ENCODE measurements at regions not wholly inside any gene's neighbourhood (a gene's known extent, or its start where the extent isn't known, plus 50 kb on each side); places are given as distances from the start of the nearest gene placed in this dataset.
"Not testable (repeated sequence)": the region's sequence is repeated elsewhere in the genome, so short reads cannot be mapped to it uniquely, and the experiment has no call there.

DNA sequence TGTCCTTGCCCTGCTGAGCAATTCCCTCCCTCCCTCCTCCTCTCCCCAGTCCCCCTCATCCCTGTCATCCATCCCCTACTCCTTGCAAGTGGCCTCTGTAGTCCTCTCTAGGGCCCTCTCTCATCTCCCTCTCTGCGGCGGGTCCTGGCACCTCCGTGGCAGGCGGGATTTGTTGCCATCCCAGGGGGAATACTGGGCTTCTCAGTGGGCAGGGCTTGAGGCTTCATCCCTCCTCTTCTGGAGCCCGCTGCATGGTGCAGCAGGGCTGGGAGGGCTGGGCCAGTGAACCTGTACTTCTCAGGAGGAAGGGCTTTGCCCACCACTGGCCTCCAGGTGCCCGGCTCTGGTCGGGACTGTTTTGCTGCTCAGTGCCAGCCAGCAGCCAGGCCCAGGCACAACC is 216.2 kb downstream of the TFCP2L1 start:
- Mint-ChIP-seq H3K27ac (no peak overlapping the region), H3K36me3 (ENCODE audit: low read depth) (no peaks in the 10 kb centered on the region), H3K27me3 (ENCODE audit: insufficient read depth) (peaks cover 62% of the 10 kb centered on the region), H3K4me3 (no peak overlapping the region), H3K4me1 (no peaks in the 10 kb centered on the region), H3K9me3 (no peaks in the 10 kb centered on the region)
- no peaks in the 10 kb centered on the region for H3K36me3 ChIP-seq (ENCODE audit: control insufficient read depth, insufficient read depth, low read length)
- H3K4me1 ChIP-seq (ENCODE audit: control insufficient read depth, insufficient read depth, low read length), result no peaks in the 10 kb centered on the region
- TF ChIP-seq CTCF (conservative IDR thresholded peaks at IDR 0.05), result no peak
- no peaks in the 10 kb centered on the region for H3K9me3 ChIP-seq (ENCODE audit: control insufficient read depth, low read length)
- no peak overlapping the region for H3K4me3 ChIP-seq (ENCODE audit: low read length)
- peaks cover 25% of the 10 kb centered on the region for H3K27me3 ChIP-seq (ENCODE audit: control insufficient read depth, insufficient read depth, low read length, poor library complexity, severe bottlenecking)
- H3K9ac ChIP-seq (ENCODE audit: extremely low read depth, low read length, poor library complexity, severe bottlenecking), result no peak overlapping the region
- WGBS, 2 experiments (ENCODE audit: insufficient coverage in 1 of 2, insufficient read length in 1 of 2), result 88 to 89% methylated on average over 3 to 7 of the region's 7 CpGs
- no peak for DNase-seq
- no peak overlapping the region for H3K27ac ChIP-seq (ENCODE audit: low read depth, low read length)

DNA sequence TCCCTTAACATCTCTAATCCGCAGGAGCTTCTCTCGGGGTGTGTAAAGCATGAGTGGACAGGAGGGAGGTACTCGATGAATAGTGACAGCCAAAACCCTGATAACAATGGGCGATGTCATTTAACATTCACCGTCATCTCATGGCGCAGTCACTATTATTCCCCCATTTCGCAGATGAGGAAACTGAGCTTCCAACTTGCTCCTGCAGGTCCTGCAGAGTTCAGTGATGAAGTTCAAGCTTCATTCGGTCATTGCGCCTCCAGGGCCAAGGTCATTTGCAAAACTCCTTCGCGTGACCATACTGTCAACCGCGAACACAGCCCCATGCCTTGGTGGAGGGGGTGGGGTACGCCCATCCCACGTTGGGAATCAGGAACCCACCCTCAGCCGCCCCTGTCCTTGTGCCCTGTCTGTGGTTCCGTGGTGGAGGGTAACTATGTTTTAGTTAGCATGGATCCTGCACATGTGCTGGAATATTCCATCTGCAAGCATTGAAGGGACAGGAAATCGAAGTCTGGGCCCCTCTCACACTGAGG is 215.5 kb downstream of the TFCP2L1 start:
- H3K36me3 Mint-ChIP-seq (ENCODE audit: low read depth), result no peaks in the 10 kb centered on the region
- no peak overlapping the region for H3K27ac Mint-ChIP-seq
- H3K4me1 Mint-ChIP-seq, result no peaks in the 10 kb centered on the region
- peaks cover 19% of the 10 kb centered on the region for H3K27me3 ChIP-seq (ENCODE audit: control insufficient read depth, insufficient read depth, low read length, poor library complexity, severe bottlenecking)
- no peak for TF ChIP-seq CTCF (conservative IDR thresholded peaks at IDR 0.05)
- peaks cover 57% of the 10 kb centered on the region for H3K27me3 Mint-ChIP-seq (ENCODE audit: insufficient read depth)
- H3K9me3 Mint-ChIP-seq, result no peaks in the 10 kb centered on the region
- no peak overlapping the region for H3K27ac ChIP-seq (ENCODE audit: low read depth, low read length)
- no peak overlapping the region for H3K9ac ChIP-seq (ENCODE audit: extremely low read depth, low read length, poor library complexity, severe bottlenecking)
- H3K4me3 Mint-ChIP-seq, result no peak overlapping the region
- no peak overlapping the region for H3K4me3 ChIP-seq (ENCODE audit: low read length)
- no peak for DNase-seq
- H3K9me3 ChIP-seq (ENCODE audit: control insufficient read depth, low read length), result no peaks in the 10 kb centered on the region
- no peaks in the 10 kb centered on the region for H3K4me1 ChIP-seq (ENCODE audit: control insufficient read depth, insufficient read depth, low read length)
- 87 to 91% methylated on average over 16 to 18 of the region's 18 CpGs for WGBS, 2 experiments (ENCODE audit: insufficient coverage in 1 of 2, insufficient read length in 1 of 2)
- H3K36me3 ChIP-seq (ENCODE audit: control insufficient read depth, insufficient read depth, low read length), result no peaks in the 10 kb centered on the region

GRCh38 chr2:121070061-121070460 is 214.9 kb downstream of the TFCP2L1 start:
- not testable (repeated sequence) for H3K36me3 ChIP-seq (ENCODE audit: control insufficient read depth, insufficient read depth, low read length); H3K4me1 ChIP-seq (ENCODE audit: control insufficient read depth, insufficient read depth, low read length); DNase-seq; H3K4me3 ChIP-seq (ENCODE audit: low read length); H3K4me3 Mint-ChIP-seq; H3K9me3 Mint-ChIP-seq; H3K4me1 Mint-ChIP-seq; H3K36me3 Mint-ChIP-seq (ENCODE audit: low read depth); H3K9ac ChIP-seq (ENCODE audit: extremely low read depth, low read length, poor library complexity, severe bottlenecking); H3K27ac Mint-ChIP-seq; H3K27ac ChIP-seq (ENCODE audit: low read depth, low read length); H3K9me3 ChIP-seq (ENCODE audit: control insufficient read depth, low read length)
- H3K27me3 ChIP-seq (ENCODE audit: control insufficient read depth, insufficient read depth, low read length, poor library complexity, severe bottlenecking), result peaks cover 13% of the 10 kb centered on the region
- 93 to 100% methylated on average over 4 to 11 of the region's 11 CpGs for WGBS, 2 experiments (ENCODE audit: insufficient coverage in 1 of 2, insufficient read length in 1 of 2)
- H3K27me3 Mint-ChIP-seq (ENCODE audit: insufficient read depth), result peaks cover 55% of the 10 kb centered on the region

GRCh38 chr2:121071034-121071504 is 213.9 kb downstream of the TFCP2L1 start:
- H3K36me3 ChIP-seq (ENCODE audit: control insufficient read depth, insufficient read depth, low read length), result no peaks in the 10 kb centered on the region
- no peaks in the 10 kb centered on the region for H3K9me3 ChIP-seq (ENCODE audit: control insufficient read depth, low read length)
- no peak overlapping the region for H3K4me3 ChIP-seq (ENCODE audit: low read length)
- Mint-ChIP-seq H3K9me3 (no peaks in the 10 kb centered on the region), H3K27ac (no peak overlapping the region), H3K36me3 (ENCODE audit: low read depth) (no peaks in the 10 kb centered on the region), H3K4me3 (no peak overlapping the region), H3K27me3 (ENCODE audit: insufficient read depth) (peaks cover 55% of the 10 kb centered on the region), H3K4me1 (peaks cover 5% of the 10 kb centered on the region)
- H3K4me1 ChIP-seq (ENCODE audit: control insufficient read depth, insufficient read depth, low read length), result no peaks in the 10 kb centered on the region
- 13 to 42% methylated on average over 2 to 14 of the region's 14 CpGs for WGBS, 2 experiments (ENCODE audit: insufficient coverage in 1 of 2, insufficient read length in 1 of 2)
- peak; percentile 98 for TF ChIP-seq CTCF (conservative IDR thresholded peaks at IDR 0.05)
- H3K27me3 ChIP-seq (ENCODE audit: control insufficient read depth, insufficient read depth, low read length, poor library complexity, severe bottlenecking), result peaks cover 21% of the 10 kb centered on the region
- no peak overlapping the region for H3K9ac ChIP-seq (ENCODE audit: extremely low read depth, low read length, poor library complexity, severe bottlenecking)
- peak; percentile 97 for DNase-seq
- H3K27ac ChIP-seq (ENCODE audit: low read depth, low read length), result no peak overlapping the region
